ENCODE measurements at regions not wholly inside any gene's neighbourhood (a gene's known extent, or its start where the extent isn't known, plus 50 kb on each side); places are given as distances from the start of the nearest gene placed in this dataset.

DNA sequence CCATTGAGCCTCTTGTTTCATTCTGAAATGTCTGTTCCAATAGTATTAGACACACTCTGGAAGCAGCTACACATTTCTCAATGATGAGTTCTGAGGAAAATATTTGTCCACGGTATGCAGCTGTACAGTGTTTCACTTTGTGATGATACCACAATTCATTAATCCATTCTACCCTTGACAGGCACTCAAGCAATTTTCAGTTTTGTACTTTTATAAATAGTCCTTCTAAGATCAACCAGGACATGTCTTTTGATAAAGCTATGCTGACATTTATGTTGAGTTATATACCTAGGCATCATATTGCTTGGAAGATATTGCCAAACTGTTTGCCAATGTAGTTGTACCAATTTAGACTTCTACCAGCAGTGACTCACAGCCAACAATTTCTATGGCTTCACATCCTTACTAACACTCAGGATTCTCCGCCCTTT, 165.1 kb upstream of the COL8A1 start:
- Histone ChIP-seq H3K36me3 (ENCODE audit: insufficient read depth, low read length, poor library complexity, severe bottlenecking) (no peaks in the 10 kb centered on the region), H3K4me1 (ENCODE audit: insufficient read depth, low read length, poor library complexity, severe bottlenecking) (no peaks in the 10 kb centered on the region), H3K4me3 (ENCODE audit: low read depth, low read length, poor library complexity, severe bottlenecking) (no peak overlapping the region), H3K27me3 (replicated peaks; ENCODE audit: insufficient read depth, low read depth, low read length, poor library complexity) (no peaks in the 10 kb centered on the region), H3K9me3 (ENCODE audit: low read depth, low read length, poor library complexity, severe bottlenecking) (peaks cover 3% of the 10 kb centered on the region), H3K27ac (ENCODE audit: low read depth, low read length, poor library complexity, severe bottlenecking) (no peak overlapping the region)
- no TSS peak for BruUV-seq (replicated peaks)
- POLR2A ChIA-PET (ENCODE audit: low non-redundant PET) = no interaction called here
- intact Hi-C loops (cut with micrococcal nuclease; ENCODE audit: unreplicated experiment) = no loop called here
- CTCF ChIA-PET = no interaction called here
- TF ChIP-seq EZH2 (IDR thresholded peaks at IDR 0.05; ENCODE audit: borderline replicate concordance, low read depth, low read length, poor library complexity, severe bottlenecking) = no peak
- TF ChIP-seq, protein P1, sequence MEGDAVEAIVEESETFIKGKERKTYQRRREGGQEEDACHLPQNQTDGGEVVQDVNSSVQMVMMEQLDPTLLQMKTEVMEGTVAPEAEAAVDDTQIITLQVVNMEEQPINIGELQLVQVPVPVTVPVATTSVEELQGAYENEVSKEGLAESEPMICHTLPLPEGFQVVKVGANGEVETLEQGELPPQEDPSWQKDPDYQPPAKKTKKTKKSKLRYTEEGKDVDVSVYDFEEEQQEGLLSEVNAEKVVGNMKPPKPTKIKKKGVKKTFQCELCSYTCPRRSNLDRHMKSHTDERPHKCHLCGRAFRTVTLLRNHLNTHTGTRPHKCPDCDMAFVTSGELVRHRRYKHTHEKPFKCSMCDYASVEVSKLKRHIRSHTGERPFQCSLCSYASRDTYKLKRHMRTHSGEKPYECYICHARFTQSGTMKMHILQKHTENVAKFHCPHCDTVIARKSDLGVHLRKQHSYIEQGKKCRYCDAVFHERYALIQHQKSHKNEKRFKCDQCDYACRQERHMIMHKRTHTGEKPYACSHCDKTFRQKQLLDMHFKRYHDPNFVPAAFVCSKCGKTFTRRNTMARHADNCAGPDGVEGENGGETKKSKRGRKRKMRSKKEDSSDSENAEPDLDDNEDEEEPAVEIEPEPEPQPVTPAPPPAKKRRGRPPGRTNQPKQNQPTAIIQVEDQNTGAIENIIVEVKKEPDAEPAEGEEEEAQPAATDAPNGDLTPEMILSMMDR (conservative IDR thresholded peaks at IDR 0.05; ENCODE audit: low read depth, low read length) = no peak
- DNase-seq (ENCODE audit: low spot score) = no peak

DNA sequence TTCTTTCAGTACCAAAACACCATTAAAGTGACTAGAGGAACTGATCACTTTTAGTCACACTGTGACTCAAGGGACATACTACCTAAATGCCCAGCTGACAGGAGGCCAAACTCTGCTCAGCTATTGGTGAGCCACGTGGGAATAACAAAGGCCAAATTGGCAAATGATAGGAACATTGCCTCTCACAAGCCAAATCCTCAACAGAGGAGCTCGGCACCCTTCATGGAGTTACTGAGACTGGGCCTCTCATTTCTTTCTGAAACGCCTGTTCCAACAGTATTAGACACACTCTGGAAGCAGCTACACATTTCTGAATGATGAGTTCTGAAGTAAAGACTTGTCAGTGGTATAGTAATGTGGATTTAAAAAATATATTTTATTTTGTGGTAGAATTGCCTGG, 166.0 kb upstream of the COL8A1 start:
- Histone ChIP-seq H3K27me3 (replicated peaks; ENCODE audit: insufficient read depth, low read depth, low read length, poor library complexity) (no peaks in the 10 kb centered on the region), H3K9me3 (ENCODE audit: low read depth, low read length, poor library complexity, severe bottlenecking) (peaks cover 3% of the 10 kb centered on the region), H3K4me1 (ENCODE audit: insufficient read depth, low read length, poor library complexity, severe bottlenecking) (no peaks in the 10 kb centered on the region), H3K36me3 (ENCODE audit: insufficient read depth, low read length, poor library complexity, severe bottlenecking) (no peaks in the 10 kb centered on the region), H3K4me3 (ENCODE audit: low read depth, low read length, poor library complexity, severe bottlenecking) (no peak overlapping the region), H3K27ac (ENCODE audit: low read depth, low read length, poor library complexity, severe bottlenecking) (no peak overlapping the region)
- ChIA-PET CTCF (no interaction called here), POLR2A (ENCODE audit: low non-redundant PET) (no interaction called here)
- intact Hi-C loops (cut with micrococcal nuclease; ENCODE audit: unreplicated experiment) = no loop called here
- no TSS peak for BruUV-seq (replicated peaks)
- TF ChIP-seq EZH2 (IDR thresholded peaks at IDR 0.05; ENCODE audit: borderline replicate concordance, low read depth, low read length, poor library complexity, severe bottlenecking) = no peak
- TF ChIP-seq, protein P1 (conservative IDR thresholded peaks at IDR 0.05; ENCODE audit: low read depth, low read length) = no peak
- DNase-seq (ENCODE audit: low spot score) = no peak

DNA sequence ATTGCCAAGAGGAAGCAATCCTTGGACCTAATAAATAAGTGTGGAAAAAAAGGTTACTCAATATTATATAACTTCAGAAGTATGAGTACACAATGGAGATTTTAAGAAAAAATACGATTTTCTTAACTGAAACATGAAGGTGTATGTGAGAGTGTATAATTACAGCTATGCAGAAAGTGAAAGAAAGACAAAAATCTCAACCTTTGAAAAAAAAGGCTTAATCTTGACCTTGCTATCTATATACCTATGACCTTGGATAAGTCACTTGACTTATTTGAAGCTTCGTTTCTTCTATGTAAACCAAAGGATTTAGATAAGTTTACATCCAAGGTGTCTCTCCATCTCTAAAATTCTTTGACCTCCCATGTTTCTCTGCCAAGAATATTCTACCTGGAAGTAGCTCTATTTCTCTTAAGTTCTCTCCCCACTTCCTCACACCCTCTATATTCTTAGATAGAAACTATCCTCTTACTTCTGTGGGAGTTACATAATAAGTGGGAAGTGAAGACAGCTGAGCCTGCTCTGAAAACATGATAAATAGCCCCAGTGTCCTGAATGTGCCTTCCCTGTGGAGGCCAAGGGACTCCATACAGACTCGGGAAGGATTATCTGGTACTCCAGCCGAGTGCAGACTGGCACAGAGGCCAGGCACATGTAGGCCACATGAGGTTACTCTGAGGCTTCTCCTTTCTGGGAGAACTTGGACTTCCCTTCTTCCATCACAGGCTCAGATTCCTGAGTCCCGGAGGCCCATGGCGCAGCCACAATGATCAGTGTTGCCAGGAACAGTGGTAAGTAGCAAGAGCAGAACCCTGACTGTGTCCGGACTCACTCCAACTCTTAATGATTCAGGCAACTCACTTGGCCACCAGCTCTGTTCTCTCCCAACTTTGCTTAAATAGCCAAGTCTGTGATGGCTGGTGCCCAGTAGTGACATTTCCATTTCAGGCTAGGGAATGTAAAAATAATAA, 166.8 kb upstream of the COL8A1 start:
- H3K36me3 ChIP-seq (ENCODE audit: insufficient read depth, low read length, poor library complexity, severe bottlenecking) = no peaks in the 10 kb centered on the region
- H3K9me3 ChIP-seq (ENCODE audit: low read depth, low read length, poor library complexity, severe bottlenecking) = no peaks in the 10 kb centered on the region
- no peaks in the 10 kb centered on the region for H3K27me3 ChIP-seq (replicated peaks; ENCODE audit: insufficient read depth, low read depth, low read length, poor library complexity)
- DNase-seq (ENCODE audit: low spot score) = no peak
- POLR2A ChIA-PET (ENCODE audit: low non-redundant PET) = no interaction called here
- BruUV-seq (replicated peaks) = no TSS peak
- no peak overlapping the region for H3K27ac ChIP-seq (ENCODE audit: low read depth, low read length, poor library complexity, severe bottlenecking)
- intact Hi-C loops (cut with micrococcal nuclease; ENCODE audit: unreplicated experiment) = no loop called here
- TF ChIP-seq EZH2 (IDR thresholded peaks at IDR 0.05; ENCODE audit: borderline replicate concordance, low read depth, low read length, poor library complexity, severe bottlenecking) = no peak
- TF ChIP-seq, protein P1 (conservative IDR thresholded peaks at IDR 0.05; ENCODE audit: low read depth, low read length) = no peak
- H3K4me1 ChIP-seq (ENCODE audit: insufficient read depth, low read length, poor library complexity, severe bottlenecking) = no peaks in the 10 kb centered on the region
- no peak overlapping the region for H3K4me3 ChIP-seq (ENCODE audit: low read depth, low read length, poor library complexity, severe bottlenecking)
- CTCF ChIA-PET = no interaction called here
